BJ (cell line): ENCODE measurements at regions not wholly inside any gene's neighbourhood (a gene's known extent, or its start where the extent isn't known, plus 50 kb on each side); places are given as distances from the start of the nearest gene placed in this dataset.

Experiments used
- CTCF ChIA-PET: fragments of 350-600 bp; formaldehyde crosslinking; extraction: SDS; loops from one replicate; lab custom pipeline; 2021; ENCODE audit warnings: antibody characterized with exemption, inconsistent platforms; lab: Yijun Ruan, JAX
- POLR2A ChIA-PET: fragments of 300-600 bp; sonication (Branson Sonifier 250); formaldehyde crosslinking; extraction: SDS; loops from one replicate; lab custom pipeline; 2021; ENCODE audit warnings: antibody characterized with exemption; lab: Charles Lee
- DNase-seq: peaks from one replicate; pipeline ENCODE4 v3.0.0-alpha.2; 2011; ENCODE audit warnings: low read depth
- H3K27me3 ChIP-seq: 2 replicates; pipeline ENCODE4 v1.6.0; 2011; ENCODE audit warnings: low read length; ENCODE audit not compliant: control insufficient read depth, insufficient read depth
- H3K36me3 ChIP-seq: 2 replicates; pipeline ENCODE4 v1.5.1; 2011; ENCODE audit warnings: low read length; ENCODE audit not compliant: control insufficient read depth, insufficient read depth
- H3K4me3 ChIP-seq: 2 replicates; pipeline ENCODE4 v1.5.1; 2011; ENCODE audit warnings: low read depth, mild to moderate bottlenecking, control low read depth, low read length
- TF ChIP-seq, protein P1 (sequence below): IDR thresholded peaks from 2 replicates; pipeline ENCODE4 v1.5.1; 2011; ENCODE audit warnings: low read depth, mild to moderate bottlenecking, control low read depth, inconsistent platforms, low read length, moderate library complexity; ENCODE audit not compliant: insufficient read depth

DNA sequence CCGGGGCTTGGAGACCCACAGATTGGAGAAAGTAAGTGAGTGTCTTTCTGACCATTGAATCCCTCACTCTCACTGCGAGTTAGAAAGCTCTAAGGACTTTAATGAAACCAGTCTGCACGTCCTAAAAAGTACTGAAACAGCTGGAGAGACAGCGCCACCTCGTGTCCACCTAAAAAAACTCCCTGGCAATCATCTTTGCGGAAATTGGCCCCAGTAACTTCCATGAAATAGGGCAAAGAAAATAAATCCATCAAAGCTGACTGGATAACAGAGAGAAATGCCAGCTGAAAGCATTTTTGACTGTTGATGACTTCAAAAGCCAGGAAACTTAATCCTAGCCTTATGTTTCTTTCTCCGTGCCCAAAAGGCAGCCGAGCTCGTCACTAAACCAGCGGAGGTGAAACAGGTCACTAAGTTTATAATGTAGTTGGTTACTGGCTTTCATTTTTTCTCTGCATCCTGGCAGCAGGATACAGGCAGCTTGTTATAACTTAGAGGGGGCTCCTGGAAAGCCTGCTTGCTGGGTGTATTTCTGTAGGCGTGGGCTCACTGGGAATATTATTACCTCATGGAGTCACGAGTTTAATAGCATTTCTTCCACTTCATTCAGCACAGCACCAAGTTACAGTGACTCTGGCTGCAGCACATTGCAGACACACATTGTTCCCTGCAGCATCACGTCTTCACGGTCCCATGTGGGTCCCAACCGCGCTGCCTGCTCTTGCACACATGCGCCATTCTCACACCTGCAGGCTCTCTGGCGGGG, 266.5 kb downstream of the HRH4 start:
- no peaks in the 10 kb centered on the region for H3K36me3 ChIP-seq
- H3K4me3 ChIP-seq, result peak overlapping the region; percentile 36
- DNase-seq, result no peak
- POLR2A ChIA-PET, result no interaction called here
- CTCF ChIA-PET, result interaction anchor here (0.6 to 4.2 kb wide), 48 partner anchors 8 to 1428 kb away, joined by 3 to 72 read pairs (median 4); no protein-coding TSS in a partner anchor
- TF ChIP-seq, protein P1, sequence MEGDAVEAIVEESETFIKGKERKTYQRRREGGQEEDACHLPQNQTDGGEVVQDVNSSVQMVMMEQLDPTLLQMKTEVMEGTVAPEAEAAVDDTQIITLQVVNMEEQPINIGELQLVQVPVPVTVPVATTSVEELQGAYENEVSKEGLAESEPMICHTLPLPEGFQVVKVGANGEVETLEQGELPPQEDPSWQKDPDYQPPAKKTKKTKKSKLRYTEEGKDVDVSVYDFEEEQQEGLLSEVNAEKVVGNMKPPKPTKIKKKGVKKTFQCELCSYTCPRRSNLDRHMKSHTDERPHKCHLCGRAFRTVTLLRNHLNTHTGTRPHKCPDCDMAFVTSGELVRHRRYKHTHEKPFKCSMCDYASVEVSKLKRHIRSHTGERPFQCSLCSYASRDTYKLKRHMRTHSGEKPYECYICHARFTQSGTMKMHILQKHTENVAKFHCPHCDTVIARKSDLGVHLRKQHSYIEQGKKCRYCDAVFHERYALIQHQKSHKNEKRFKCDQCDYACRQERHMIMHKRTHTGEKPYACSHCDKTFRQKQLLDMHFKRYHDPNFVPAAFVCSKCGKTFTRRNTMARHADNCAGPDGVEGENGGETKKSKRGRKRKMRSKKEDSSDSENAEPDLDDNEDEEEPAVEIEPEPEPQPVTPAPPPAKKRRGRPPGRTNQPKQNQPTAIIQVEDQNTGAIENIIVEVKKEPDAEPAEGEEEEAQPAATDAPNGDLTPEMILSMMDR, result peak; percentile 85
- peaks cover 13% of the 10 kb centered on the region for H3K27me3 ChIP-seq

DNA sequence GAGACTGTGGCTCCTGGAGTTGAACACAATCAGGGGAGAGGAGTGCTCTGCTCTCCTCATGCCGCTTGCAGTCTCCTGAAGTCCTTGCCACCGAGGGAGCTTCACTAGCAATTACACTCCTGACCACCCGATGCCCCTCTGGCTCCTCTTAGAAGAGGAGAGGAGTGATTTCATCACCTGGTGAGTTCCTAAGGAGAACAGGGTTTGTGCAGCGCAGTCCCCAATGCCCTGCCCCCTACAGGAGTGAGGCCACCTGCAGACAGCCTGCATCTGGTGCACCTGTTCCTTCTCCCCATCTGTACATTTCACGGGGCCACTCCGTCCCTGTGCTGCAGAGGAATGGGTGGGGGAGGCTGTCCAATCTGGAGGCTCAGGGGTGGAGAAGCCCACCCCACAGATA, 267.2 kb downstream of the HRH4 start:
- TF ChIP-seq, protein P1, result no peak
- ChIA-PET POLR2A (no interaction called here), CTCF (interaction anchor here (0.7 to 4.2 kb wide), 22 partner anchors 18 to 240 kb away, joined by 3 to 72 read pairs (median 6); no protein-coding TSS in a partner anchor)
- H3K27me3 ChIP-seq, result peaks cover 13% of the 10 kb centered on the region
- no peak overlapping the region for H3K4me3 ChIP-seq
- DNase-seq, result no peak
- H3K36me3 ChIP-seq, result no peaks in the 10 kb centered on the region

DNA sequence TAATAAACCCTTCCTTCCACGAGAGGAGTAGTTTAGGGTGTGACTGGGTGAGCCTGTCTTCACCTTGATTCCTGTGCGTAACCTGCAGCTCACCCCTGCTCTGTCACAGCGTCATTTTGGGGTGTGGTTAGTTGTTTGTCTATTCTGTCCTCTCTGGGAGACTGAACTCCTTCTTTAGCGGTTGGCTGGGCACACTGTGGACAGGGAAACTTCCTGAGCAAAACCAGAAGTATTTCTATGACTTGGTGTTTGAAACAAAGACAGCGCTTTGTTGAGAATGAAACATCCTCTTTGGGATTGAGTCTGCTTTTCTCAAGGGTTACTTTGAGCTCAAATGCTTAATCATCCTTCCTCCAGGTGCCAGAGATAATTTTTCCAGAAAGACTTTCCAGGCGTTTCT, 270.7 kb downstream of the HRH4 start:
- Histone ChIP-seq H3K4me3 (no peak overlapping the region), H3K36me3 (no peaks in the 10 kb centered on the region), H3K27me3 (peaks cover 13% of the 10 kb centered on the region)
- POLR2A ChIA-PET, result no interaction called here
- no peak for DNase-seq
- CTCF ChIA-PET, result interaction anchor here (2.0 kb wide), 1 partner anchor 243 kb away, joined by 14 read pairs; no protein-coding TSS in a partner anchor
- TF ChIP-seq, protein P1, result no peak

GRCh38 chr18:24731981-24732380, 271.5 kb downstream of the HRH4 start:
- POLR2A ChIA-PET, result no interaction called here
- TF ChIP-seq, protein P1, result no peak
- no peak for DNase-seq
- H3K27me3 ChIP-seq, result peaks cover 13% of the 10 kb centered on the region
- CTCF ChIA-PET, result interaction anchor here (1.3 to 2.0 kb wide), 2 partner anchors 244 to 1165 kb away, joined by 3 to 14 read pairs; no protein-coding TSS in a partner anchor
- no peak overlapping the region for H3K4me3 ChIP-seq
- H3K36me3 ChIP-seq, result no peaks in the 10 kb centered on the region

DNA sequence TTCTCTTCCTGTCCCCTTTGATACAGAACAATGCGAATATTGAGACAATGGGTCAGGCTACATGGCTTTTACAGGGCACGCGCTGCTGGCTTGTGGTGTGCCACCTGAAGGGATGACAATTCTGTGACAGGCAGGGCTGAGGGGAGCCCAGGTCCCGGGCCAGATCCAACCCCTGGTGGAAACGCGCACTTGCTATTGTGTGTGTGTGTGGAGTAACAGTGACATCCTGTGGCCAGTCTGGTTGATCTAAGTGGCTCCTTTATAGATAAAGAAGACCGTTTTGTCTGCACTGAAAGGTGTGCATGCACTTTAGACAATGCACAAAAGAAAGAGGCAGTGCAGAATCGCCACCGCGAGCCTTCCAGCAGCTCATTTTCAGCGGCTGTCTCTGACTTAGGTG, 273.6 kb downstream of the HRH4 start:
- CTCF ChIA-PET, result interaction anchor here (1.0 to 1.8 kb wide), 4 partner anchors 11 to 136 kb away, joined by 3 to 4 read pairs (median 3); no protein-coding TSS in a partner anchor
- POLR2A ChIA-PET, result no interaction called here
- no peaks in the 10 kb centered on the region for H3K36me3 ChIP-seq
- TF ChIP-seq, protein P1, result peak; percentile 31; the same call in 1 of the 2 replicates
- DNase-seq, result no peak
- H3K4me3 ChIP-seq, result no peak overlapping the region
- H3K27me3 ChIP-seq, result peaks cover 7% of the 10 kb centered on the region
